Endodermal cell (in vitro differentiated cells): ENCODE measurements at regions not wholly inside any gene's neighbourhood (a gene's known extent, or its start where the extent isn't known, plus 50 kb on each side); places are given as distances from the start of the nearest gene placed in this dataset.

ENCODE experiments used
- DNase-seq: peaks from one replicate; pipeline ENCODE4 v3.0.0-alpha.2; 2017
- H3K27ac ChIP-seq: 2 replicates; pipeline ENCODE4 v1.5.1; 2013; ENCODE audit warnings: mild to moderate bottlenecking, low read depth, low read length, moderate library complexity
- H3K27me3 ChIP-seq: 2 replicates; pipeline ENCODE4 v1.6.1; 2013; ENCODE audit warnings: mild to moderate bottlenecking, low read length, moderate library complexity; ENCODE audit not compliant: insufficient read depth, control insufficient read depth, poor library complexity, severe bottlenecking
- H3K36me3 ChIP-seq: 2 replicates; pipeline ENCODE4 v1.7.0; 2013; ENCODE audit warnings: mild to moderate bottlenecking, low read length, moderate library complexity; ENCODE audit not compliant: control insufficient read depth, insufficient read depth
- H3K4me1 ChIP-seq: one replicate; pipeline ENCODE4 v1.7.0; 2013; ENCODE audit warnings: low read length; ENCODE audit not compliant: control insufficient read depth, insufficient read depth
- H3K4me3 ChIP-seq: 2 replicates; pipeline ENCODE4 v1.5.1; 2013; ENCODE audit warnings: mild to moderate bottlenecking, low read length, moderate library complexity
- H3K9ac ChIP-seq: 2 replicates; pipeline ENCODE4 v1.6.1; 2013; ENCODE audit warnings: mild to moderate bottlenecking, low read length, moderate library complexity; ENCODE audit not compliant: poor library complexity, severe bottlenecking; ENCODE audit errors: extremely low read depth
- H3K9me3 ChIP-seq: 2 replicates; pipeline ENCODE4 v1.6.1; 2013; ENCODE audit warnings: mild to moderate bottlenecking, low read length, moderate library complexity; ENCODE audit not compliant: control insufficient read depth
- H3K27ac Mint-ChIP-seq: 2 replicates; pipeline ENCODE4 v1.8.0; 2020; ENCODE audit warnings: mixed read lengths
- H3K27me3 Mint-ChIP-seq: 2 replicates; pipeline ENCODE4 v1.8.0; 2021; ENCODE audit warnings: mild to moderate bottlenecking, mixed read lengths; ENCODE audit not compliant: insufficient read depth
- H3K36me3 Mint-ChIP-seq: 2 replicates; pipeline ENCODE4 v1.8.0; 2020; ENCODE audit warnings: low read depth, mixed read lengths
- H3K4me1 Mint-ChIP-seq: 2 replicates; pipeline ENCODE4 v1.8.0; 2020; ENCODE audit warnings: mixed read lengths
- H3K4me3 Mint-ChIP-seq: 2 replicates; pipeline ENCODE4 v1.8.0; 2020; ENCODE audit warnings: mild to moderate bottlenecking, moderate library complexity, mixed read lengths
- H3K9me3 Mint-ChIP-seq: 2 replicates; pipeline ENCODE4 v1.8.0; 2020; ENCODE audit warnings: mild to moderate bottlenecking, mixed read lengths
- WGBS, 2 experiments: methylation state at CpG; one replicate each; pipeline versions ENCODE4 v1.1.5 to v1.1.7; 2013; ENCODE audit warnings: missing lambda C conversion rate in 2 of 2, mixed read lengths in 1 of 2; ENCODE audit not compliant: insufficient coverage in 1 of 2, insufficient read length in 1 of 2; 5-methylcytosine and 5-hydroxymethylcytosine counted together
- TF ChIP-seq, protein P1 (sequence below): fragments of 200-600 bp; sonication (generic); conservative IDR thresholded peaks from 2 replicates; pipeline ENCODE4 v1.5.0; 2021; ENCODE audit warnings: antibody characterized with exemption, mild to moderate bottlenecking

DNA sequence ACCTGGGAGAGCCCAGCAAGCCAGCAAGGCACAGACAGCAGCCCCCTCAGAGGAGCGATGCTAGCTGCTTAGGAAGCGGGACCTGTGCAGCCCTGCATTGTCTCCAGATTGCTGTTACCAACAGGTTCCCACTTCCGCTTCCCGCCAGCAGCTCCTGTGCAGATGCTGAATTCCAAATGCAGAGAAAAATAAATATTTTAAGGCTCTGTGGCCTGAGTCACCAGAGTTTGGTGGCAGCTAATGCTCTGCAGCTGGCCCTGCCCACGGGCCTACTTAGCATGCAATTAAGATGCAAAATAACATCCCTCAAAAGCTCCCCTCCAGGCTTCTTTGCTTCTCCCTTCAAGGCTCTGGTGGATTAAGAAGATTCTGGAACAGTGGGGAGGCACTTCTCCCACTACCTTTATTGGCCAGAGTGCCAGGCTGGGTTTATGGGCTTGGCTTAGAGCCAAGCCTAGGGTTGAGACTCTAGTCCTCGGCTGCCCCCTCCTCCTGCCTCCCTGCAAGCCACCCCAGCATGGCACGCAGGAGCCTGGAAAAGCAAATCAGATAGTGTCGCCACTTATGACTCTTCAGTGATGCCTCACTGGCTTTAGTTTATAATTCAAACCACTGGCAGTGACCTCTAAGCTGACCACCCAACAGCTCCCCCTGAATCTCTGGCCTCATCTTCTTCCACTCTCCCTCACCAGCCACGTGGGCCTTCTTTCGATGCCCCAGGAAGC, 207.1 kb upstream of the ZC3H12A start:
- H3K27ac ChIP-seq: no peak overlapping the region
- no peaks in the 10 kb centered on the region for H3K27me3 Mint-ChIP-seq
- no peaks in the 10 kb centered on the region for H3K9me3 Mint-ChIP-seq
- WGBS, 2 experiments: 82 to 91% methylated on average over 9 to 10 of the region's 10 CpGs
- H3K9me3 ChIP-seq: no peaks in the 10 kb centered on the region
- H3K4me3 ChIP-seq: no peak overlapping the region
- no peaks in the 10 kb centered on the region for H3K36me3 ChIP-seq
- no peak overlapping the region for H3K9ac ChIP-seq
- peaks cover under 1% of the 10 kb centered on the region for H3K4me1 Mint-ChIP-seq
- H3K27ac Mint-ChIP-seq: peak overlapping the region; percentile 17
- DNase-seq: no peak
- H3K36me3 Mint-ChIP-seq: no peaks in the 10 kb centered on the region
- H3K4me3 Mint-ChIP-seq: no peak overlapping the region
- TF ChIP-seq, protein P1, sequence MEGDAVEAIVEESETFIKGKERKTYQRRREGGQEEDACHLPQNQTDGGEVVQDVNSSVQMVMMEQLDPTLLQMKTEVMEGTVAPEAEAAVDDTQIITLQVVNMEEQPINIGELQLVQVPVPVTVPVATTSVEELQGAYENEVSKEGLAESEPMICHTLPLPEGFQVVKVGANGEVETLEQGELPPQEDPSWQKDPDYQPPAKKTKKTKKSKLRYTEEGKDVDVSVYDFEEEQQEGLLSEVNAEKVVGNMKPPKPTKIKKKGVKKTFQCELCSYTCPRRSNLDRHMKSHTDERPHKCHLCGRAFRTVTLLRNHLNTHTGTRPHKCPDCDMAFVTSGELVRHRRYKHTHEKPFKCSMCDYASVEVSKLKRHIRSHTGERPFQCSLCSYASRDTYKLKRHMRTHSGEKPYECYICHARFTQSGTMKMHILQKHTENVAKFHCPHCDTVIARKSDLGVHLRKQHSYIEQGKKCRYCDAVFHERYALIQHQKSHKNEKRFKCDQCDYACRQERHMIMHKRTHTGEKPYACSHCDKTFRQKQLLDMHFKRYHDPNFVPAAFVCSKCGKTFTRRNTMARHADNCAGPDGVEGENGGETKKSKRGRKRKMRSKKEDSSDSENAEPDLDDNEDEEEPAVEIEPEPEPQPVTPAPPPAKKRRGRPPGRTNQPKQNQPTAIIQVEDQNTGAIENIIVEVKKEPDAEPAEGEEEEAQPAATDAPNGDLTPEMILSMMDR: no peak
- no peaks in the 10 kb centered on the region for H3K4me1 ChIP-seq
- no peaks in the 10 kb centered on the region for H3K27me3 ChIP-seq

DNA sequence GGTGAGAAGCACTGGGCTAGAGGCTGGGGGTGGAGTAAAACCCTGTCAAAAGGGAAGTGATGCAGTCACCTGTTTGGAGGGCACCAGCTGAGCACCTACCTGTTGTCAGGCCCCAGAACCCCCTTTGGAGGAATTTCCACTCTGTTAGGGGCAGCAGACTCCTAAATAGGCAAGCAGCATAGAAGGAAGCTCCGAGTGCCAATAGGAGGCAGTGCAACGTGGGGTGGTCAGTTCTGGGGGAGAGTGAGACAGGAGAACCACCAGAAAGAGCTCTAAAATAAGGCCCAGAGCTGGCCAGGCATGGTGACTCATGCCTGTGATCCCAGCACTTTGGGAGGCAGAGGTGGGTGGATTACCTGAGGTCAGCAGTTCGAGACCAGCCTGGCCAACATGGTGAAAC, 203.7 kb upstream of the ZC3H12A start:
- H3K9me3 ChIP-seq: no peaks in the 10 kb centered on the region
- H3K36me3 Mint-ChIP-seq: no peaks in the 10 kb centered on the region

DNA sequence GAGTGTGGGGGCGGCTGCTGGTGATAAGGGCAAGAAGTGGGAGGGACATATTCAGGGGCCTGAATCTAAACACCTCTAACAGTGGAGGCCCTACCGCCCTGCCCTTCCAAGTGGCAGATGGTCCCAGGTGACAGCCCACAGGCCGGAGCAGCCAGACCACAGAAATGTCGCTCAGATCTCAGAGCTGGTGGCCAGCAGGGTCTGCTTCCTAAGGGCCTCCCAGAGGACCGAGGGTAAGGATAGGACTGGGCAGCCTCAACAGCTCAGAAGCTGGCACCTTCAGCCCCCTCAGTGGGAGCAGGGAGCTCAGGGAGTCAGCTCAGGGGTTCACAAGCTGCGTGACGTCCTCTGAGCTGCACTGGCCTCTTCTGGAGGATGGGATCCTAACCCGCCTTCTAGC, 201.8 kb upstream of the ZC3H12A start:
- H3K4me3 ChIP-seq: no peak overlapping the region
- 90 to 100% methylated on average over 4 to 8 of the region's 8 CpGs for WGBS, 2 experiments
- Mint-ChIP-seq H3K36me3 (no peaks in the 10 kb centered on the region), H3K9me3 (no peaks in the 10 kb centered on the region), H3K27me3 (no peaks in the 10 kb centered on the region), H3K4me3 (no peak overlapping the region), H3K4me1 (no peaks in the 10 kb centered on the region), H3K27ac (no peak overlapping the region)
- H3K27me3 ChIP-seq: no peaks in the 10 kb centered on the region
- no peak overlapping the region for H3K9ac ChIP-seq
- H3K9me3 ChIP-seq: no peaks in the 10 kb centered on the region
- DNase-seq: no peak
- no peak overlapping the region for H3K27ac ChIP-seq
- H3K36me3 ChIP-seq: no peaks in the 10 kb centered on the region
- H3K4me1 ChIP-seq: no peaks in the 10 kb centered on the region
- TF ChIP-seq, protein P1: no peak

More for the DNA sequence above, 203.7 kb upstream of the ZC3H12A start:
- no peaks in the 10 kb centered on the region for H3K4me1 Mint-ChIP-seq
- TF ChIP-seq, protein P1: peak; percentile 32
- Histone ChIP-seq H3K9ac (no peak overlapping the region), H3K4me3 (no peak overlapping the region), H3K4me1 (no peaks in the 10 kb centered on the region), H3K27me3 (no peaks in the 10 kb centered on the region), H3K27ac (no peak overlapping the region), H3K36me3 (no peaks in the 10 kb centered on the region)
- no peak overlapping the region for H3K27ac Mint-ChIP-seq
- no peaks in the 10 kb centered on the region for H3K9me3 Mint-ChIP-seq
- 85 to 100% methylated on average over 1 to 3 of the region's 3 CpGs for WGBS, 2 experiments
- no peaks in the 10 kb centered on the region for H3K27me3 Mint-ChIP-seq
- no peak for DNase-seq
- no peak overlapping the region for H3K4me3 Mint-ChIP-seq
